CD4-positive, CD25-positive, alpha-beta regulatory T cell (primary cell): ENCODE measurements at regions not wholly inside any gene's neighbourhood (a gene's known extent, or its start where the extent isn't known, plus 50 kb on each side); places are given as distances from the start of the nearest gene placed in this dataset.
"Not testable (repeated sequence)": the region's sequence is repeated elsewhere in the genome, so short reads cannot be mapped to it uniquely, and the experiment has no call there.

ENCODE experiments used
- ATAC-seq, 2 donors: fragments of 150-1000 bp; cut with Tn5 transposase; one replicate each; pipeline ENCODE4 v1.10.0; 2021; ENCODE audit warnings: low read depth in 2 of 2, moderate number of reproducible peaks in 2 of 2, moderate library complexity in 1 of 2
- DNase-seq, 3 donors: peaks; one replicate each; pipeline versions ENCODE4 v3.0.0 to v3.0.0-alpha.2; 2012 to 2022; ENCODE audit warnings: mixed read lengths in 1 of 3
- H3K27ac ChIP-seq: one replicate; pipeline ENCODE4 v1.7.0; 2013; ENCODE audit warnings: mild to moderate bottlenecking, low read length; ENCODE audit not compliant: insufficient read depth, poor library complexity, severe bottlenecking
- H3K27me3 ChIP-seq: one replicate; pipeline ENCODE4 v1.7.0; 2013; ENCODE audit warnings: low read length; ENCODE audit not compliant: control insufficient read depth, insufficient read depth
- H3K36me3 ChIP-seq: one replicate; pipeline ENCODE4 v1.7.0; 2013; ENCODE audit warnings: mild to moderate bottlenecking, low read length, moderate library complexity; ENCODE audit not compliant: control insufficient read depth, insufficient read depth
- H3K4me1 ChIP-seq: 2 replicates; pipeline ENCODE4 v1.7.0; 2013; ENCODE audit warnings: mild to moderate bottlenecking, low read length; ENCODE audit not compliant: insufficient read depth, control insufficient read depth, poor library complexity, severe bottlenecking
- H3K4me3 ChIP-seq: one replicate; pipeline ENCODE4 v1.7.0; 2013; ENCODE audit warnings: low read depth, mild to moderate bottlenecking, low read length, moderate library complexity
- H3K9me3 ChIP-seq, 2 experiments: 1 replicate in 1 of 2; 2 replicates in 1 of 2; pipeline ENCODE4 v1.7.0; 2013; ENCODE audit warnings: low read length in 2 of 2, mild to moderate bottlenecking in 1 of 2, moderate library complexity in 1 of 2; ENCODE audit not compliant: control insufficient read depth in 2 of 2
- H3K27ac Mint-ChIP-seq, 3 donors: one replicate each; pipeline ENCODE4 v1.8.0; 2020 to 2022; ENCODE audit warnings: mild to moderate bottlenecking in 3 of 3, mixed read lengths in 3 of 3, moderate library complexity in 2 of 3
- H3K27me3 Mint-ChIP-seq: one replicate; pipeline ENCODE4 v1.8.0; 2022; ENCODE audit warnings: mild to moderate bottlenecking, mixed read lengths
- H3K36me3 Mint-ChIP-seq: one replicate; pipeline ENCODE4 v1.8.0; 2020; ENCODE audit warnings: mixed read lengths
- H3K4me1 Mint-ChIP-seq, 4 donors: one replicate each; pipeline ENCODE4 v1.8.0; 2020 to 2022; ENCODE audit warnings: mixed read lengths in 4 of 4, mild to moderate bottlenecking in 1 of 4
- H3K4me3 Mint-ChIP-seq, 4 donors: one replicate each; pipeline ENCODE4 v1.8.0; 2020 to 2022; ENCODE audit warnings: mild to moderate bottlenecking in 4 of 4, mixed read lengths in 4 of 4, moderate library complexity in 3 of 4
- H3K9me3 Mint-ChIP-seq, 7 donors: one replicate each; pipeline ENCODE4 v1.8.0; 2020 to 2022; ENCODE audit warnings: mixed read lengths in 7 of 7, mild to moderate bottlenecking in 3 of 7, moderate library complexity in 2 of 7

- H3K4me1 ChIP-seq = no peaks in the 10 kb centered on the region
- H3K9me3 Mint-ChIP-seq = peaks cover 0 to 9% (median 4%) of the 10 kb centered on the region in 7 donors
These were observed 260.3 kb upstream of the DIO3 start for GRCh38 chr14:101301011-101301410.

GRCh38 chr14:101307162-101307561, 254.1 kb upstream of the DIO3 start:
- H3K27ac Mint-ChIP-seq, H3K4me1 Mint-ChIP-seq, H3K27ac ChIP-seq, ATAC-seq, H3K27me3 Mint-ChIP-seq, H3K4me1 ChIP-seq, H3K4me3 ChIP-seq, H3K36me3 Mint-ChIP-seq, DNase-seq, H3K27me3 ChIP-seq, H3K9me3 ChIP-seq, H3K9me3 Mint-ChIP-seq, H3K36me3 ChIP-seq, H3K4me3 Mint-ChIP-seq: not testable (repeated sequence)

More at GRCh38 chr14:101301011-101301410, 260.3 kb upstream of the DIO3 start:
- Histone ChIP-seq H3K27ac (no peak overlapping the region), H3K36me3 (no peaks in the 10 kb centered on the region), H3K4me3 (no peak overlapping the region), H3K9me3 (peaks cover 5 to 11% of the 10 kb centered on the region in 2 experiments), H3K27me3 (peaks cover 2% of the 10 kb centered on the region)
- peaks cover 7% of the 10 kb centered on the region for H3K27me3 Mint-ChIP-seq
- H3K4me1 Mint-ChIP-seq = no peaks in the 10 kb centered on the region
- ATAC-seq (no peak), DNase-seq (no peak)
- no peak overlapping the region for H3K27ac Mint-ChIP-seq
- H3K36me3 Mint-ChIP-seq = no peaks in the 10 kb centered on the region
- no peak overlapping the region for H3K4me3 Mint-ChIP-seq

- H3K4me1 ChIP-seq, ATAC-seq, DNase-seq, H3K4me3 ChIP-seq, H3K36me3 ChIP-seq, H3K4me1 Mint-ChIP-seq, H3K27me3 ChIP-seq, H3K36me3 Mint-ChIP-seq, H3K27ac ChIP-seq, H3K27me3 Mint-ChIP-seq, H3K4me3 Mint-ChIP-seq, H3K27ac Mint-ChIP-seq, H3K9me3 ChIP-seq: not testable (repeated sequence)
- peaks cover 0 to 13% (median 3%) of the 10 kb centered on the region in 7 donors for H3K9me3 Mint-ChIP-seq
These were observed 250.1 kb upstream of the DIO3 start for GRCh38 chr14:101311186-101311585.

GRCh38 chr14:101313268-101313667, 248.0 kb upstream of the DIO3 start:
- Histone ChIP-seq H3K9me3 (peaks cover 5 to 16% of the 10 kb centered on the region in 2 experiments), H3K27me3 (no peaks in the 10 kb centered on the region), H3K4me1 (no peaks in the 10 kb centered on the region), H3K4me3 (no peak overlapping the region), H3K36me3 (no peaks in the 10 kb centered on the region), H3K27ac (no peak overlapping the region)
- H3K4me3 Mint-ChIP-seq = no peak overlapping the region
- H3K4me1 Mint-ChIP-seq = no peaks in the 10 kb centered on the region
- H3K27ac Mint-ChIP-seq = no peak overlapping the region
- peaks cover 0 to 24% (median 8%) of the 10 kb centered on the region in 7 donors for H3K9me3 Mint-ChIP-seq
- DNase-seq (no peak), ATAC-seq (no peak)
- H3K27me3 Mint-ChIP-seq = no peaks in the 10 kb centered on the region
- H3K36me3 Mint-ChIP-seq = peaks cover 4% of the 10 kb centered on the region

- H3K4me1 Mint-ChIP-seq = no peaks in the 10 kb centered on the region
- Histone ChIP-seq H3K4me3 (no peak overlapping the region), H3K36me3 (no peaks in the 10 kb centered on the region), H3K27me3 (no peaks in the 10 kb centered on the region), H3K9me3 (peaks cover 5 to 16% of the 10 kb centered on the region in 2 experiments), H3K4me1 (no peaks in the 10 kb centered on the region), H3K27ac (no peak overlapping the region)
- peaks cover 4% of the 10 kb centered on the region for H3K36me3 Mint-ChIP-seq
- H3K9me3 Mint-ChIP-seq = peaks cover 1 to 24% (median 10%) of the 10 kb centered on the region in 7 donors
- H3K27me3 Mint-ChIP-seq = no peaks in the 10 kb centered on the region
- ATAC-seq = no peak
- H3K4me3 Mint-ChIP-seq = no peak overlapping the region
- DNase-seq = no peak
- H3K27ac Mint-ChIP-seq = no peak overlapping the region
These were observed 245.4 kb upstream of the DIO3 start for GRCh38 chr14:101315802-101316296.

- no peaks in the 10 kb centered on the region for H3K4me1 ChIP-seq
- Mint-ChIP-seq H3K36me3 (peaks cover 4% of the 10 kb centered on the region), H3K4me1 (no peaks in the 10 kb centered on the region), H3K9me3 (peaks cover 0 to 27% (median 10%) of the 10 kb centered on the region in 7 donors), H3K4me3 (no peak overlapping the region), H3K27me3 (no peaks in the 10 kb centered on the region), H3K27ac (no peak overlapping the region)
- ATAC-seq (no peak), DNase-seq (no peak)
- no peaks in the 10 kb centered on the region for H3K27me3 ChIP-seq
- H3K4me3 ChIP-seq = no peak overlapping the region
- H3K27ac ChIP-seq = no peak overlapping the region
- H3K9me3 ChIP-seq = peaks cover 5 to 21% of the 10 kb centered on the region in 2 experiments
- H3K36me3 ChIP-seq = no peaks in the 10 kb centered on the region
These were observed 243.0 kb upstream of the DIO3 start for GRCh38 chr14:101318271-101318670.

GRCh38 chr14:101320396-101320795, 240.9 kb upstream of the DIO3 start:
- Histone ChIP-seq H3K9me3 (peaks cover 5 to 25% of the 10 kb centered on the region in 2 experiments), H3K36me3 (no peaks in the 10 kb centered on the region), H3K27me3 (no peaks in the 10 kb centered on the region), H3K27ac (no peak overlapping the region), H3K4me3 (no peak overlapping the region), H3K4me1 (no peaks in the 10 kb centered on the region)
- DNase-seq (no peak), ATAC-seq (no peak)
- Mint-ChIP-seq H3K27ac (no peak overlapping the region), H3K4me3 (no peak overlapping the region), H3K4me1 (no peaks in the 10 kb centered on the region), H3K36me3 (peaks cover 4% of the 10 kb centered on the region), H3K27me3 (no peaks in the 10 kb centered on the region), H3K9me3 (peaks cover 0 to 37% (median 17%) of the 10 kb centered on the region in 7 donors)

- H3K36me3 ChIP-seq = no peaks in the 10 kb centered on the region
- H3K27me3 Mint-ChIP-seq = no peaks in the 10 kb centered on the region
- no peak for ATAC-seq
These were observed 239.1 kb upstream of the DIO3 start for GRCh38 chr14:101322223-101322622.

More at GRCh38 chr14:101322223-101322622, 239.1 kb upstream of the DIO3 start:
- Mint-ChIP-seq H3K9me3 (peaks cover 0 to 24% (median 12%) of the 10 kb centered on the region in 7 donors), H3K27ac (no peak overlapping the region), H3K36me3 (no peaks in the 10 kb centered on the region), H3K4me1 (no peaks in the 10 kb centered on the region), H3K4me3 (no peak overlapping the region)
- no peak for DNase-seq
- Histone ChIP-seq H3K4me3 (no peak overlapping the region), H3K9me3 (peaks cover 0 to 9% of the 10 kb centered on the region in 2 experiments), H3K4me1 (no peaks in the 10 kb centered on the region), H3K27me3 (no peaks in the 10 kb centered on the region), H3K27ac (no peak overlapping the region)
